ENCODE measurements at regions not wholly inside any gene's neighbourhood (a gene's known extent, or its start where the extent isn't known, plus 50 kb on each side); places are given as distances from the start of the nearest gene placed in this dataset.

DNA sequence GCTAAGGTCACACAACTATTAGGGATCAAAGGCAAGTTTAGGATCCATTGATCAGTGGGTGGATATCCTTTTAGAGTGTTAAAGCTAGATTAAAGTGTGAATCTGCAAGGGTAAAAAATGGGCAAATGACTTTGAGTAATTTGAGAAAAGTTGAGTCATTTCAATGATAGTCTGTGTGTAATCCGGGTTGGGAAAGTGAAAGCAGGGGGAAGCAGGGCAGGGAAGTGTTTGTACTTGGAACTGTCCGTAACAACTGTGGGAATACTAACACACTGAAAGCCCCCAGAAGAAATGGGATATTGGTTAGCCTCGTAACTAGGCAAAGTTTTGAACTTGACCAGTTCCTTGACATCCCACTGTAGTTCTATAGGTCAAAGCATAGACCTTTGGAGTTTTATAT, 187.2 kb upstream of the SLITRK3 start:
- POLR2A ChIA-PET (ENCODE audit: unreplicated experiment), result no interaction called here
- no TSS peak for BruUV-seq (replicated peaks)
- no peaks in the 10 kb centered on the region for H3K9me3 ChIP-seq (ENCODE audit: low read length)
- no peak overlapping the region for H3K27ac ChIP-seq (ENCODE audit: low read length)
- no peaks in the 10 kb centered on the region for H3K9me2 ChIP-seq (replicated peaks; ENCODE audit: low read length)
- H3K4me3 ChIP-seq (ENCODE audit: low read length), result peak overlapping the region; percentile 12; the same call in 1 of the 2 replicates
- no peak overlapping the region for H3K9ac ChIP-seq (ENCODE audit: low read length)
- H4K20me1 ChIP-seq (ENCODE audit: low read length), result no peaks in the 10 kb centered on the region
- H3K4me1 ChIP-seq (ENCODE audit: insufficient read depth, low read length), result no peaks in the 10 kb centered on the region
- 0 out of 2 replicates have a peak overlapping the region, but pooled peaks have one; percentile 35 for H3K4me2 ChIP-seq (ENCODE audit: low read length)
- CTCF ChIA-PET, result no interaction called here
- no peaks in the 10 kb centered on the region for H3K79me2 ChIP-seq (ENCODE audit: low read length)
- ATAC-seq, result no peak
- intact Hi-C loops (cut with micrococcal nuclease), result no loop called here
- TF ChIP-seq EZH2 (IDR thresholded peaks at IDR 0.05; ENCODE audit: low read length, unreplicated experiment) (no peak), EZH2phosphoT487 (IDR thresholded peaks at IDR 0.05; ENCODE audit: borderline replicate concordance, low read length) (no peak)
- TF ChIP-seq, protein P1, sequence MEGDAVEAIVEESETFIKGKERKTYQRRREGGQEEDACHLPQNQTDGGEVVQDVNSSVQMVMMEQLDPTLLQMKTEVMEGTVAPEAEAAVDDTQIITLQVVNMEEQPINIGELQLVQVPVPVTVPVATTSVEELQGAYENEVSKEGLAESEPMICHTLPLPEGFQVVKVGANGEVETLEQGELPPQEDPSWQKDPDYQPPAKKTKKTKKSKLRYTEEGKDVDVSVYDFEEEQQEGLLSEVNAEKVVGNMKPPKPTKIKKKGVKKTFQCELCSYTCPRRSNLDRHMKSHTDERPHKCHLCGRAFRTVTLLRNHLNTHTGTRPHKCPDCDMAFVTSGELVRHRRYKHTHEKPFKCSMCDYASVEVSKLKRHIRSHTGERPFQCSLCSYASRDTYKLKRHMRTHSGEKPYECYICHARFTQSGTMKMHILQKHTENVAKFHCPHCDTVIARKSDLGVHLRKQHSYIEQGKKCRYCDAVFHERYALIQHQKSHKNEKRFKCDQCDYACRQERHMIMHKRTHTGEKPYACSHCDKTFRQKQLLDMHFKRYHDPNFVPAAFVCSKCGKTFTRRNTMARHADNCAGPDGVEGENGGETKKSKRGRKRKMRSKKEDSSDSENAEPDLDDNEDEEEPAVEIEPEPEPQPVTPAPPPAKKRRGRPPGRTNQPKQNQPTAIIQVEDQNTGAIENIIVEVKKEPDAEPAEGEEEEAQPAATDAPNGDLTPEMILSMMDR (conservative IDR thresholded peaks at IDR 0.05; ENCODE audit: low read depth, low read length), result no peak
- H3K27me3 ChIP-seq (ENCODE audit: low read length), result no peaks in the 10 kb centered on the region
- DNase-seq, result peak; percentile 24
- H3K36me3 ChIP-seq (ENCODE audit: low read depth, low read length), result no peaks in the 10 kb centered on the region
- no peaks in the 10 kb centered on the region for H3F3A ChIP-seq (ENCODE audit: low read length, unreplicated experiment)
- H2AFZ ChIP-seq (ENCODE audit: low read length), result peak overlapping the region; percentile 33

DNA sequence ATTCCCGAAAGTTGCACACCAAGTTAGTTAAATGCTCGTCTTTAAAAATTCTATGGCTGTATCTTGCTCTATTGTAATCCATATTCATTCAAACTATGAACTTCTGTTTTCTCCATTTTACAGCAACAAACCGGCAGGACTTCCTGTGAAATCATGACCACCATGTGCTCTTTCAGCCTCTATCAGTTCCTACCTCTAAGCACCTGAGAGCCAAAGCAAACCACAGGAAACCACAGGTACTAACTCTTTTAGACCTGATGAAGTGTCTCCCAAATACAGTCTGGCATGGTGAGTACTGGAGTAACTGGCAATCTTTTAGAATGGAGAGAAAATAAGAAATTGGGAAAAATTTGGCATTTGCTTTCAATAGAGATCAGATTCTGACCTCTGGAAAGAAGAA, 186.5 kb upstream of the SLITRK3 start:
- no peak for DNase-seq
- no peaks in the 10 kb centered on the region for H3K9me3 ChIP-seq (ENCODE audit: low read length)
- H3K9me2 ChIP-seq (replicated peaks; ENCODE audit: low read length), result no peaks in the 10 kb centered on the region
- ATAC-seq, result no peak
- H3K79me2 ChIP-seq (ENCODE audit: low read length), result no peaks in the 10 kb centered on the region
- peak overlapping the region; percentile 39; the same call in 1 of the 2 replicates for H2AFZ ChIP-seq (ENCODE audit: low read length)
- no peaks in the 10 kb centered on the region for H4K20me1 ChIP-seq (ENCODE audit: low read length)
- H3K9ac ChIP-seq (ENCODE audit: low read length), result no peak overlapping the region
- no peaks in the 10 kb centered on the region for H3K4me1 ChIP-seq (ENCODE audit: insufficient read depth, low read length)
- H3K4me2 ChIP-seq (ENCODE audit: low read length), result no peak overlapping the region
- H3F3A ChIP-seq (ENCODE audit: low read length, unreplicated experiment), result no peaks in the 10 kb centered on the region
- BruUV-seq (replicated peaks), result no TSS peak
- no peaks in the 10 kb centered on the region for H3K36me3 ChIP-seq (ENCODE audit: low read depth, low read length)
- H3K27me3 ChIP-seq (ENCODE audit: low read length), result no peaks in the 10 kb centered on the region
- ChIA-PET POLR2A (ENCODE audit: unreplicated experiment) (no interaction called here), CTCF (no interaction called here)
- intact Hi-C loops (cut with micrococcal nuclease), result no loop called here
- TF ChIP-seq, protein P1 (conservative IDR thresholded peaks at IDR 0.05; ENCODE audit: low read depth, low read length), result no peak
- H3K4me3 ChIP-seq (ENCODE audit: low read length), result no peak overlapping the region
- H3K27ac ChIP-seq (ENCODE audit: low read length), result no peak overlapping the region

DNA sequence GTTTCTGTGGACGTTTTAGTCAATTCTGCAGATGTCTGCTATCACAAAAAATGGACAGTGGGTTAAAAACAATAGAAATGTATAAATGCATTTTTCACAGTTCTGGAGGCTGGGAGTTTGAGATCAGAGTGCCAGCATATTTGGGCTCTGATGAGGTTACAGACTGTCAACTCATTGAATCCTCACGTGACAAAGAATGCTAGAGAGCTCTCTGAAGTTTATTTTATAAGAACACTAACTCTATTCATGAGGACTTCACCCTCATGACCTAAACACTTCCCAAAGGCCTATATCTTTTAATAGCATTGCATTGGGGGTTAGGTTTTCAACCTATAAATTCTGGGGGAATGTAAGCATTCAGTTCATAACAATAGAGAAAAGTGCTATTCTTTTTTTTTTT, 182.6 kb upstream of the SLITRK3 start:
- TF ChIP-seq, protein P1 (conservative IDR thresholded peaks at IDR 0.05; ENCODE audit: low read depth, low read length), result no peak
- TF ChIP-seq EZH2 (IDR thresholded peaks at IDR 0.05; ENCODE audit: low read length, unreplicated experiment) (no peak), EZH2phosphoT487 (IDR thresholded peaks at IDR 0.05; ENCODE audit: borderline replicate concordance, low read length) (no peak)
- H3K9me3 ChIP-seq (ENCODE audit: low read length), result no peaks in the 10 kb centered on the region
- no peaks in the 10 kb centered on the region for H3K4me1 ChIP-seq (ENCODE audit: insufficient read depth, low read length)
- H3K79me2 ChIP-seq (ENCODE audit: low read length), result no peaks in the 10 kb centered on the region
- no peaks in the 10 kb centered on the region for H3K36me3 ChIP-seq (ENCODE audit: low read depth, low read length)
- no peak for ATAC-seq
- H3K4me2 ChIP-seq (ENCODE audit: low read length), result no peak overlapping the region
- no peak overlapping the region for H3K4me3 ChIP-seq (ENCODE audit: low read length)
- H3K9me2 ChIP-seq (replicated peaks; ENCODE audit: low read length), result no peaks in the 10 kb centered on the region
- no peaks in the 10 kb centered on the region for H4K20me1 ChIP-seq (ENCODE audit: low read length)
- DNase-seq, result no peak
- CTCF ChIA-PET, result no interaction called here
- H3K27ac ChIP-seq (ENCODE audit: low read length), result no peak overlapping the region
- intact Hi-C loops (cut with micrococcal nuclease), result no loop called here
- H2AFZ ChIP-seq (ENCODE audit: low read length), result no peak overlapping the region
- no peaks in the 10 kb centered on the region for H3K27me3 ChIP-seq (ENCODE audit: low read length)
- no peaks in the 10 kb centered on the region for H3F3A ChIP-seq (ENCODE audit: low read length, unreplicated experiment)
- H3K9ac ChIP-seq (ENCODE audit: low read length), result no peak overlapping the region
- no TSS peak for BruUV-seq (replicated peaks)
- POLR2A ChIA-PET (ENCODE audit: unreplicated experiment), result no interaction called here

Measured in PC-3 (cell line).